Effector memory CD4-positive, alpha-beta T cell (primary cell): ENCODE measurements at regions not wholly inside any gene's neighbourhood (a gene's known extent, or its start where the extent isn't known, plus 50 kb on each side); places are given as distances from the start of the nearest gene placed in this dataset.

Experiments
- DNase-seq, 3 donors: peaks; one replicate each; pipeline ENCODE4 v3.0.0-alpha.2; 2020
- H3K27ac ChIP-seq: 2 replicates; pipeline ENCODE4 v1.7.0; 2013; ENCODE audit warnings: mild to moderate bottlenecking, low read length, moderate library complexity; ENCODE audit not compliant: insufficient read depth, poor library complexity, severe bottlenecking
- H3K27me3 ChIP-seq: replicated peaks from 2 replicates; pipeline ENCODE4 v1.7.0; 2013; ENCODE audit warnings: mild to moderate bottlenecking, low read length; ENCODE audit not compliant: insufficient read depth, control insufficient read depth, poor library complexity, severe bottlenecking
- H3K36me3 ChIP-seq: 2 replicates; pipeline ENCODE4 v1.7.0; 2013; ENCODE audit warnings: mild to moderate bottlenecking, low read length, moderate library complexity; ENCODE audit not compliant: control insufficient read depth, insufficient read depth
- H3K4me1 ChIP-seq: 2 replicates; pipeline ENCODE4 v1.7.0; 2013; ENCODE audit warnings: low read length, mild to moderate bottlenecking; ENCODE audit not compliant: control insufficient read depth, insufficient read depth, poor library complexity, severe bottlenecking
- H3K4me3 ChIP-seq: 2 replicates; pipeline ENCODE4 v1.7.0; 2013; ENCODE audit warnings: low read length, low read depth, mild to moderate bottlenecking; ENCODE audit not compliant: insufficient read depth, poor library complexity, severe bottlenecking
- H3K9me3 ChIP-seq: 2 replicates; pipeline ENCODE4 v1.7.0; 2013; ENCODE audit warnings: mild to moderate bottlenecking, low read length, moderate library complexity; ENCODE audit not compliant: control insufficient read depth

GRCh38 chr1:200480964-200481363 is 71.1 kb upstream of the ZNF281 start:
- H3K27me3 ChIP-seq: peaks cover 4% of the 10 kb centered on the region
- H3K9me3 ChIP-seq: no peaks in the 10 kb centered on the region
- H3K27ac ChIP-seq: no peak overlapping the region
- no peaks in the 10 kb centered on the region for H3K36me3 ChIP-seq
- no peak overlapping the region for H3K4me3 ChIP-seq
- DNase-seq: no peak
- H3K4me1 ChIP-seq: no peaks in the 10 kb centered on the region

GRCh38 chr1:200479816-200480215 is 70.0 kb upstream of the ZNF281 start:
- H3K4me1 ChIP-seq: no peaks in the 10 kb centered on the region
- no peak overlapping the region for H3K4me3 ChIP-seq
- peaks cover 4% of the 10 kb centered on the region for H3K27me3 ChIP-seq
- no peak overlapping the region for H3K27ac ChIP-seq
- DNase-seq: no peak
- no peaks in the 10 kb centered on the region for H3K9me3 ChIP-seq
- no peaks in the 10 kb centered on the region for H3K36me3 ChIP-seq

GRCh38 chr1:200478945-200479558 is 69.2 kb upstream of the ZNF281 start:
- Histone ChIP-seq H3K9me3 (no peaks in the 10 kb centered on the region), H3K4me3 (no peak overlapping the region), H3K27me3 (peaks cover 4% of the 10 kb centered on the region), H3K36me3 (no peaks in the 10 kb centered on the region), H3K27ac (no peak overlapping the region), H3K4me1 (no peaks in the 10 kb centered on the region)
- DNase-seq: no peak

- H3K4me1 ChIP-seq: peaks cover 3% of the 10 kb centered on the region
- no peak overlapping the region for H3K4me3 ChIP-seq
- peaks cover 4% of the 10 kb centered on the region for H3K27me3 ChIP-seq
- no peaks in the 10 kb centered on the region for H3K36me3 ChIP-seq
- DNase-seq: no peak
- H3K27ac ChIP-seq: no peak overlapping the region
- no peaks in the 10 kb centered on the region for H3K9me3 ChIP-seq
These were observed 68.4 kb upstream of the ZNF281 start for GRCh38 chr1:200478239-200478623.

GRCh38 chr1:200474633-200475032 is 64.8 kb upstream of the ZNF281 start:
- Histone ChIP-seq H3K27me3 (no peaks in the 10 kb centered on the region), H3K27ac (no peak overlapping the region), H3K4me3 (no peak overlapping the region), H3K36me3 (no peaks in the 10 kb centered on the region), H3K9me3 (no peaks in the 10 kb centered on the region), H3K4me1 (peaks cover 5% of the 10 kb centered on the region)
- DNase-seq: no peak

GRCh38 chr1:200473698-200474371 is 64.0 kb upstream of the ZNF281 start:
- Histone ChIP-seq H3K36me3 (no peaks in the 10 kb centered on the region), H3K9me3 (no peaks in the 10 kb centered on the region), H3K27ac (no peak overlapping the region), H3K27me3 (no peaks in the 10 kb centered on the region), H3K4me3 (peak overlapping the region; percentile 4), H3K4me1 (peaks cover 5% of the 10 kb centered on the region)
- DNase-seq: no peak

GRCh38 chr1:200471739-200472138 is 61.9 kb upstream of the ZNF281 start:
- Histone ChIP-seq H3K9me3 (no peaks in the 10 kb centered on the region), H3K4me1 (peaks cover 5% of the 10 kb centered on the region), H3K4me3 (no peak overlapping the region), H3K27ac (no peak overlapping the region), H3K27me3 (no peaks in the 10 kb centered on the region), H3K36me3 (no peaks in the 10 kb centered on the region)
- no peak for DNase-seq

- no peaks in the 10 kb centered on the region for H3K9me3 ChIP-seq
- no peak for DNase-seq
- no peaks in the 10 kb centered on the region for H3K27me3 ChIP-seq
- no peaks in the 10 kb centered on the region for H3K36me3 ChIP-seq
- H3K4me3 ChIP-seq: no peak overlapping the region
- H3K4me1 ChIP-seq: peaks cover 4% of the 10 kb centered on the region
- H3K27ac ChIP-seq: no peak overlapping the region
These were observed 58.6 kb upstream of the ZNF281 start for GRCh38 chr1:200468264-200469001.

- Histone ChIP-seq H3K36me3 (no peaks in the 10 kb centered on the region), H3K4me1 (no peaks in the 10 kb centered on the region), H3K27ac (no peak overlapping the region), H3K4me3 (no peak overlapping the region), H3K9me3 (no peaks in the 10 kb centered on the region), H3K27me3 (no peaks in the 10 kb centered on the region)
- DNase-seq: no peak
These were observed 55.1 kb upstream of the ZNF281 start for GRCh38 chr1:200464784-200465400.
